HG02981 (cell line): ENCODE measurements at regions not wholly inside any gene's neighbourhood (a gene's known extent, or its start where the extent isn't known, plus 50 kb on each side); places are given as distances from the start of the nearest gene placed in this dataset.

Experiments
- ATAC-seq: cut with Tn5 transposase; IDR thresholded peaks from one replicate; pipeline ENCODE4 v1.9.1; 2021; ENCODE audit warnings: mild to moderate bottlenecking, moderate library complexity; ENCODE audit not compliant: unreplicated experiment

DNA sequence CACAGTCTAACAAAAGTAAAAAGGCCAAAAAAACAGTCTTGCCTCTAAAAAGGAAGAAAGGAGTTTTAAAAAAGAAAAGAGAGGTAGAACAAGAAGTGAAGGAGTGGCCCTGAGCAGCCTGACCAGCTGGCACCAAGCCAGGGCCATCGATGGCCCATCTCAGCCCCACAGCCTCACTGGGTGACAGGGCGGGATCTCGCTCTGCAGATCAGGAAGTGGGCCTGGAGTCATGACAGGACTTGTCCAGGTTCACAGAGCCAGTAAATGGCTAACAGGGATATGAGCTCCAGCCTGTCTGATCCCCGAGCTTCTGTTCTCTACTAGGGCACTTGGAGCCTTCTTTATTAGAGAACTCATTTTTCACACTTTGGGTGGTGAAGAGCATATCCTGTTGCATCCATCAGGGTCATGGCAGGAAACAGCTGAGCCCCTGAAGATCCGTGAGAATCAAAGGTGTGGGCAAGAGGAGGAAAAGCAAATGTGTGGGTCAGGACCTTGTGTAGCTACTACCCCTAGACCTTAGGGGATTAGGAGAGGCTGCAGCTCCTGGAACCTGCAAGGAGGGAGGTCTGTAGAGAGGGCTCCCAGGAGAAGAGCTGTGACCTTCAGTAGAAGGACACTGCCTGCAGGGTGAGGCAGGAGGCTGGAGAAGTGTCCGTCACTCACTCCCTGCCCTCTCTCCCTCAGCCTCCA lies 299.0 kb upstream of the MSX2 start:
- ATAC-seq = no peak

DNA sequence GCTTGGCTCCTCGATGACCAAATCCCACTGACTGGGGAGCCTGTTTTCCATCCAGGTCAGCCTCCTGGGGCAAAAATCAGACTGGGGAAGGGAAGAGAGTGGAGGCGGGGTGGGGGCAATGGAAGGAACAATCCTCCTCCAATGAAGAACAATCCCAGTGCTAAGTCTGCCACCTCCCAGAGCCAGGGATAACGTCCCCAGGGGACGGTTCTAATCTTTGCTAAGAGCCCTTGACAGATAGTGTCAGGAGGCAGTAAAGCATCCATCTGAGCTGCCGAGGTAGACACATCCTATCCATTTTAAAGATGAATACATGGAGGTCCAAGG lies 298.5 kb upstream of the MSX2 start:
- no peak for ATAC-seq

DNA sequence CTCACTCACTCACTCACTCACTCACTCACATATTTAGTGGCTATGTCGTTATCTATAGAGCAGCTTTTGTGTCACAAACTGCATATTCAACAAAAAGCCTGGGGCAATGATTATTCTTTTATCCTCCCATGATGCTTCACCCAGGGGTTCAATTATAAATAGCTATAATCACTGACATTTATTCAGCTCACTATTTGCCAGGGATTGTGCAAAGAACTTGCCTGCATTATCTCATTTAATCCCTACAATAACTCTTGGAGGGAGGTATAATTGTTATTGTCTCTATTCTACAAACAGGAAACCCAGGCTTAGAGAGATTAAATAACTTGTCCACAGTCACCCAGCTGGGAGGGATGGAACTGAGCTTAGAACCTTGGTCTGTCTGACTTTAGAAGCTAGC lies 298.0 kb upstream of the MSX2 start:
- no peak for ATAC-seq

DNA sequence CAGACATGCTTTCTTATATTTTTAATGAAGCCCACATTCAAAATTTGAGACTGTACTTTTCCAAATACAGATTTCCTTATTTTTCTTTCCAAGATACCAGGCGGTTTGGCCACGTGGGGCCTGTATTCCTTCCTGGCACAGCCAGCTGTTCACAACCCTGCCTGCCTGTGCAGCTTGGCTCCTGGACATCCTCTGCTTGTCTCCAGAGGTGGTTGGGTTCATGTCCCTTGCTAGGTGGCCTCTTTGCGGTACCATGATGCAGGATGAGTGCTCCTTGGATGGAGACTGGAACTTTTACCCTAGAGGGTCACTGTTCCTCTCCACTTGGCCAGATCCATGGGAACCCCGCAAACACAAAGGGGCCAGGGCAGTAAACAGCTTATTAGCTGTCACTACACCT lies 297.5 kb upstream of the MSX2 start:
- no peak for ATAC-seq

DNA sequence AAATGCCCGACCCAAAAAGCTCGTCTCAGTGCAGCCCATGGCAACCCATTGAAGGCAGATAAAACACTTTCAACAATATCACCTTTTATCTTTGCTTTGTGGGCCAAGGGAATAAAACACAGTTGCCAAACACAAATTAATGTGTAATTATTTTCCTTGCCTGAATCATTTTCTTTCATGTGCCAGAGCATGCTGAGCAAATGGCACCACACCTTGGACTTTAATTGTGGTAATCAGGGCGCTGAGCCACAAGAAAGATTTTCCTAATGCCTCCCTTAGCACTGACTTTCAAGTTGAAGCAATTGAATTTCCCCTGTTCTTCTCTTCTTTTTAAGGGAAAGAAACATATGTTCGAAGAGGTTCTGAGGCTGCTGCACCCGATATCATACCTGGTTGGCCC lies 297.1 kb upstream of the MSX2 start:
- ATAC-seq = no peak

DNA sequence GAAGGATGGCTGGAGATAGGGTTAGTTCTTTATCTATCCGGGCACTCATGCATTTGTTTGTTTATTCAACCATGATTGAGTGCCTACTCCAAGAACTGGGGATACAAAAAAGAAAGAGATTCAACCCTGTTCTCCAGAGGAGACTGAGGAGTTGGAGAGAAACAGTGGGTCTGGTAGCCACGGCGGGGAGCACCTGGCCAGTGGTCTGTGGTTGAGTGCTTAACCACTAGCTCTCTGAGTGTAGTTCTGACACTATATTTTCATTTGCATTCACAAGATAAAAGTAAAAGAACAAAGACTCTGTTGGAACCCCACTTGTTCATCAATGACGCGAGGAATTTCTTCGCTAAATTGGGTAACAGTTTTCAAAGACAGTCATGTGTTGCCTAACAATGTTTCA lies 295.5 kb upstream of the MSX2 start:
- no peak for ATAC-seq

DNA sequence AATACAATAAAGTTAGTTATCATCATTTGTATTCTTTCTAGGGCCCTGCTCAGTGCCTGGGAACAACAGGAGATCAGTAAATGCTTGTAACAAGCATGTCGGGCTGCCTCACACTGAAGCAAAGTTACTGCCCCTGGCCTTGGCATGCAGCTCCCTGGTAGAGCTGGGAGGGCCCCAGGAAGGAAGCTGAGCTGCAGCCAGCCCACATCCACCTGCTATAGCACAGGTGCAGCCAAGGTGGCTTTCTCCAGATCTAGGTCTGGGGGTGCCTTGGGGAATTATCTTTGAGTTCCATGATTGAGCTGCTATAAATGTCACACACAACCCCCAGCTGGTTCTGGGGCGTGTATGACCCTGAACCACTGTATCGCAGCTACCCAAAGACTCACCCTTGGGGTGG lies 293.4 kb upstream of the MSX2 start:
- ATAC-seq = no peak

DNA sequence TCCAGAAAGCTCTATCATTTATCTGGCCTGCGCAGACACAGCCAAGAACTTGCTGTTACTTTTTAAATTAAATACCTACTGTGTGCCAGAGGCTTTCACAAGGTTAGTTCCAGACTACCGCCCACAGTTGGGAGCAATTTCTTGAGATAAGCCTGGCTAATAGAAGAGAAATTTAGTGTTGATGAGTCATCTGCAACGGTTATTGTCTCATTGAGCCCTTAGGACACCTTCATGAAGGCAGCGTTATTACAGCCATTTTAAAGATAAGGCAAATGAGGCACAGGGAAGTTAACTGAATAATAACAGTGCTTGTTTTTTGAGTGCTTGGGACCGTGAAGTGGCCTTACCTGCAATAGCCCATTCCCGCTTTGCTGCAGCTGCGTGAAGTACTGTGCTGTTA lies 292.9 kb upstream of the MSX2 start:
- no peak for ATAC-seq

DNA sequence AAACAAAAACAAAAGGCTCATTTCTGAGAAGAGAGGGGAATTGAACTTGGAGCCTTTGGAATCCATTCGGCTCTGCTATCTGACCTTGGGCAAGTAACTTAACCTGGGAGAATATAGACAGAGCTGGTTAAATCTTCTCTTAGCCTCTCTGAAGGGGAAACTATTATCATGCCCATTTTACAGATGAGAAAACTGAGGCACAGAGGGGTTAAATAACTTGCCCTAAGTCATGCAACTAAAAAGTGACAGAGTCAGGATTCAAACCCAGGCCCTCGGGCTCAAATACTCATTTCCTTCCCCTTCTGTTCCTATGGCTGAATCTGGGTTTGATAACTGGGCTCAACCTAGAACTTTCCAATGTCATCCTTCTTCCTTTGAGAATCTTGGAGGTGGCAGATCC lies 291.3 kb upstream of the MSX2 start:
- no peak for ATAC-seq

DNA sequence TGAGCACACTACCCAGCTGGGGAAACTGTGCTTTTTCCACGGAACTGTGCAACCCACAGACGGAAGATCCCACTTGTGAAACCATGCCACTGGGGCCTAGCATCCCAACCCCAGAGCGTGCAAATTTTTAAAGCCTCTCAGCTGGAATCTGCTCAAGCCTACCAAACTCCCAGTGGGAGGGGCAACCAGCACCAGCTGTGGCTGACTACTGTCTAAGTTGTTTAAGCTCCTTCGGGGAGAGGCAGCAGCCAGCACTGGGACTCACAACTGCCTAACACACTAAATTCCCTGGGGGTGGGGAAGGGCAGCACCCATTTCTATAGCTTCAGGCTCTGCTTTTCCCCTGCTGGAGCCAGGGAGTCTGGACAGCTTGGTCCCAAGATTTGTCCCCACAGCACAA lies 287.6 kb upstream of the MSX2 start:
- ATAC-seq = no peak

DNA sequence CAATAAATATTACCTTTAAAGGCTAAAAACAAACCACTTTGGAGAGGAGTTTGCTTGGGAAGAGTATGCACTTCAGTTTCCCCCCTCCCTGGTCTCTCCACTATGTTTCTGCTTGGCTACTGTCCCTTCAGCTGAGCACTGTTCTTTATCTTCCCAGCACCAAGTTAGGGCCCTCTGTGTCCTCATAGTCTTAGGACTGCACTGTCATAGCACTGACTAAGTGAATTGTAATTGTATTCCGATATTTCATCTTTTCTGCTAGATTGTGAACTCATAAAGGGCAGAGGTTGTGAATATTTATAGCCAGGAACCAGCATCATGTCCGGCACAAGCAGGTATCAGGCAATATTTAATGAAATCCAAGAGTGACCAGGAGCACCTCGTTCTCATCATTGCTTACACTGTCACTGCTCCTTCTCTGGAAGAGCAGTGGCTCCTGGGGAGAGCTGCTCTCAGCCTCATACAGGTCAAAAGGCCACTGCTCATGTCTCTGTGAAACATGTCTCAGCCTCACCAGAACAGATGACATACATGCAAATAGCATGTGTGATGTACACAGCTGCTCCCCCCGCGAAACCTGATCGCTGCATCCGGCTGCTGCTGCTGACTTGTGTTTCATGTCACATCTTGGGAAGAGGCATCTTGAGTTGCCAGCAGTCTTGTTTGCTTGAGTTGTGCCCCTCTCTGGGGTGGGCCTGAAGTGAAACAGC lies 279.7 kb upstream of the MSX2 start:
- no peak for ATAC-seq

DNA sequence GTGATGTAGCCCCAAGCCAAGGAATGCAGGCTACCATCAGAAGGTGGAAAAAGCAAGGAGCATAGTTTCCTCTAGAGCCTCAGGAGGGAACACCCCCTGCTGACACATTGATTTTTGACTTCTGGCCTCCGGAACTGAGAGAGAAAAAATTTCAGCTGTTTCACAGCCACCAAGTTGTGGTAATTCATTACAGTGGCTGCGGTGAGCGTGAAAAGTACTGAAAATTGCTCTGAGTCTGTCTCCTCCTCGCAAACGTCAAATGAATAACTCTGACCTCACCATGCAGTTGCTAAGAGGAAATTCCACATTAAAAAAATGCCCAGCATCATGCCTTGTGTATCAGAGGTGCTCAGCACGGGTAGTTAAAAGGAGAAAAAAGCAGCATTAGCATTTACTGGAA lies 277.9 kb upstream of the MSX2 start:
- ATAC-seq = no peak

DNA sequence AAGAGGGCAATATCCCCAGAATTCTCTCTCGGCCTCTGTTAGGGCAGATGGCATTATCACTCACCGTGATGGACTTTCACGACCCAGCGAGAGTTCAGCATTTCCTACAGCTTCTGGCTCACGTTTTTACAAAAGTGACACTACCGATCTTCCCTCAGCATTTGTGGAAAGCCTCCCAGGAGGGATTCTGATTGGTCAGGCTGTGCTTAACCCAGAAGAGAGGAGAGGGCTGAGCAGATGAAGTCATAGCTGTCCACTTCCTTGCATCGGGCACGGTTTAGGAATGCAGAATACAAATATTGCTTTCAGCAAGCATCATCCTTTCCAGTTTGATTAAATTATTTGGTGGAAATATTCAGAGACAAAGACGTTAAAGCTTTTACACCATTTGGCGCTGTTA lies 277.4 kb upstream of the MSX2 start:
- no peak for ATAC-seq

DNA sequence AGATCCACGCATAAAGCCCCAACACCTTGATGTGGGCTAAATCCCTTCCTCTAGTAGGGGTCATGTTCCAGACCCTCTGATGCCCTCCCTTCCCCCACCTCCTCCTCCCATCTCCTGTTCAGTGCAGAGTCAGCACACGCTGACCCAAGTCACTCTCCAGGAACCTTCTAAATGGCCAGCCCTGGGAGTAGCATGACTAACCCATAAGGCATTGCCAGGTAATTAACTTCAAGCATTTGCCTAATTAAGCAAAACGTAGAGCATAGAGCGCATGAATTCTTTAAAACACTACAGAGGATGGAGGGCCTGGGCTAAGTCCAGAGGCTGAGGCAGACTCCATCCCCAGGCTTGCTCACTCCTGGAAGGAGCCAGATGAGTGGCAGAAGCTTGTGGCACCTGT lies 276.3 kb upstream of the MSX2 start:
- ATAC-seq = no peak

DNA sequence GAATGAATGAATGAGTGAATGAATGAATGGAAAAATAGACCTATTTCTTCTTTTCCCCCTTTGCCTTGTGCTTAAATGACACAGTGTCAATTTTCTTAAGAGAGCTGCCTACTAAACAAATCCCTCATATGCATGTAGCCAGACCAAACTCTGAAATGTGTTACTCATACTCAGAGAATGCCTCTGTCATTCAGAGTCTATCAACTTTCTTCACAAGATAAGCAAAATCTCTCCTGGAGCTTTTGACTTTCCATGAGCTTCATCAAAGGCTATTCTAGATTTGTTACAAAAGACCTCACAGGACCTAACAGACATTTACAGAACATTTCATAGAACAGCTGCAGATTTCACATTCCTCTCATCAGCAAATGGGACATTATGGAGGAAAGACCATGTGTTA lies 275.7 kb upstream of the MSX2 start:
- no peak for ATAC-seq

DNA sequence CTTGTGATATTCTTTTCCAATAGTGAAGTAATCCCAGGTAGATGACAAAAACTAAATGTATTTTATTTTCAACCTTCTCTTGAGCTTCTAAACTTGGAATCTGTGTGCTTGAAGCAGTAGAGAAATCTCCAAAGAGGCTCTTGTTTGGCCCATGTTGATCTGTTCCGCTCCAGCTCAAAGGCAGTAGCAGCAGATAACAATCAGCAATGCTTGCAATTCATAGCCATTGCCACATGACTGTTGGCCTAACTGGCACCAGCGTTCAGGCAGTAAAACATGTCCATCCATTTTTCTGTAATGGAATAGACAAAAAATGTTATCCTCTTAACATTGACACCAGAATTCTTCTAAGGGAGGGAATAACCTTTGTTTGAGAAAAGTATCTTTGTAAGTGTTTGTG lies 270.7 kb upstream of the MSX2 start:
- ATAC-seq = no peak

DNA sequence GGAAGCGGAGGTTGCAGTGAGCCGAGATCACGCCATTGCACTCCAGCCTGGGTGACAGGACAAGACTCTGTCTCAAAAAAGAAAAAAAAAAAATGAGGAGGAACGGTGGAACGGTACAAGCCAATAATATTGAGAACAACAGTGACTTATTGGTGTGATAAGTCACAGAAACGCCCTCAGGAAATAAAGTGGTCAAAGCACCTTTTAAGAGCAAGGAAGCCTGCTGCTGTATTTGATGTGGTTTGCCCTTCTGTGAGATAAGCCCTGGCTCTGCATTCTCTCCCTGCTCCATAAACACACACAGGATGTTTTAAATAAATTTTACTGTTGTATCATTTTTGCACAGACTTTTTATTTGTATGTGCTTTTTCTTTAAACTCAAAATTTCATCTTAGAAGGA lies 269.9 kb upstream of the MSX2 start:
- no peak for ATAC-seq

DNA sequence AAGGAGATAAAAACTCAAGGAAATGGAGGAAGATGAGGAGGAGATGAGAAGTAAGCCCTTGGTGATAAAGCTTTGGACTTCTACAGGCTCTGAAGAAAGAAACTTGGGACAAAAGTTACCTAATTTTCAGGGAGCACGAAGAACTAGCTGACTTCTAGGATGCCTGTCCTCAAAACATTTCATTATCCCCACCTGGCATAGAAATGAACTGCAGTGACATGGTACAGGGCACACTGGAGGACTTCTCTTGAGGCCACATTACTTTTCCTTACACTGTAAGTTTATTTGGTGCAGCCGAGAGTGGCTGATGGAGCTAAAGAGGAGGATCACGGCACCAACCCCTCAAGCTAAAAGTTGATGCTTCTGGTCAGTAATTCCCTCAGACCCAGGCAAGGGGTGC lies 269.5 kb upstream of the MSX2 start:
- ATAC-seq = no peak

DNA sequence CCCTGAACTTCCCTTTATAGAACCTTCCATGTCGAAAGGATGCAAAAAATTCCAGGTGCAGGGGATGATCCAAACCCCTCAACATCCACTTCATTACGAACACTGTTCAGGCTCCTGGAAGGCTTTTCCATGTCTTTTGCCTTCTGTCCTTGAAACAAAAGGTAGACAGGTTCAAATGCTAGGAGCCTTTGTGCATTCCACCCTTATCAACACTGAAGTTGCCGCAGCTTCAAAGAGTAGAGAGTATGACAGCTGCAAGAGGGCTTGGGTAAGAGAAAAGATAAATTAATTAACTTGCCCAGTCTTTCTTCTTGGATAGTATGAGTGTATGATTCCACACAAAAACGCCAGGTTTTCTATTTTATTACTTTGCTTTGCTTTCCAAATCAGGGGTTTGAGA lies 269.1 kb upstream of the MSX2 start:
- ATAC-seq = no peak

DNA sequence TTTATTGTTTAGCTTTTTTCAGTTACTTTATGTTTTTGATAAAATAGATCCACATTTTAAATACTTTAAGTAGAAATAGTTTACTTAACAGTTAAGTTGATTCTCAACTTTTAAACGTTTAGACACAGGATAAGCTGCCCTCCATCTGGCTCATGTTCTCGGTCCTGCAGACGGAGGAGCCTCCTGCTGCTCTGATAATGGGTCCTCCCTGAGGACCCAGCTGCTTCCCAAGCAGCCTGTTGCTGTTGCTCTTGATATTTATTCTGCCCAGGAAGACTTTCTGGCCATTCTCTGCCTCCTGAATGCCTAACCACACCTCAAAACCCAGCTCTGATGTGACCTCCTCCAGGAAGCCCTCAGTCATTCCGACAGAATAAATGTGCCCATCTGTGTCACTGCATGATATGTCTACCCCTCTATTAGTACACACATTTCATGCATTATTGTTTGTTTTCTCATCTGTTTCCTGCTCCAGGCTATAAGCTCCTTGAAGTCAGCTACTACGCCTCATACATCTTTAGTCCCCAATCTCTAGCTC lies 267.2 kb upstream of the MSX2 start:
- no peak for ATAC-seq

DNA sequence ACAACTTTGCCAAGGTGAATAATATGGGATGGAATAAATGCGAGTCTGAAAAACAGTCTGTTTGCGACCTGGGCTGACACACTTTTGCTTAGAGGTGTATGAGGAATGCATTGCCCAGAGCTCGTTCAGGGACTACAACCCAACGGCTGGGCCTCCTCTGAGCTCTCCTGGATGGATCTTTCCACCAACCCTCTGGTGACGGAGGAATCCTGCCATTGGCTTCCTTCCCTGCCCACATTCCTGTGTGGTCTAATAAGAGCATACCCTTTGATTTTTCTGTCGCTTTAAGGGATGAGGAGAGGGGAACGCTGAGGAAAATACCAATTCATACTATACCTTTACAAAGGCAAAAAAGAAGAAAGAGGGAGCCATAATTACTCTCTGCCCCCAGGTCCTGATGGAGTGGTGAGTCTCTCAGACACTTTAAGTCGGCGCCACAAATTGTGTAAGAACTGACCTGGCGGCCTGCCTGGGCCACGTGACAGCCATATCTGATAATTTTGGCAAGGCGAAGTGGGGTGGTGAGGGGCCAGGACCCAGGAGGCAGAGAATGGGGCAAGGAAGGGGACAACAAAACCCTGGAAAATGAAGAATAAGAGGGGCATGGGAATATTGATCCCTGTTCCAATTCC lies 265.2 kb upstream of the MSX2 start:
- no peak for ATAC-seq

DNA sequence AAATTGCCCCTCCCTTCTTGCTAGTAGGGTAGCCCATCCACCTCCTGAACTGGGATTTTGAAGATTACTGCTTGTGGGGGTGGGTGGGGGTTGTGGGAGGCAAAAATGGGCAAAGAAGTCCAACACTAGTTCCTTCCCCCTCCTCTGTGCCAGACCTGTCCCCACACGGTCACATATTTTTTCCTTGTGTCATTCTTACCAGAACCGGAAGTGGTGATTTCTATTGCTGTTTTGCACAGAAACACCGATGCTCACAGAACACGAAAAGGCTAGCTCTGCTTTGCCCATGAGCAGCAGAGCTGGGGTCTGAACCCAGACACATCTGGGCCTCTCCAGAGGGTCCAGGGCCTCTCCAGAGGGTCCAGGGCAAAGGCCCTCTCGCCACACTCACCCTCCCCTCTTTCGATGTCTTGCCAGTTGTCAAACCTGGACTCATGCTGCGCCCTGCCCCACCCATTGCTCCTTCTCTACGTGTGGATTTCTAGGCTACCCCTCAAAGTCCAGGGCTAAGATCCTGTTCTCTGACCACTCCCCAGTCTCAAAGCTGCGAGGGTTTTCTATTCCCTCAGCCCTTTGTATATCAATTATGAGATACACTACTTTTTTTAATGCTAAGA lies 264.4 kb upstream of the MSX2 start:
- no peak for ATAC-seq
